Fibroblast of skin of abdomen (primary cell): ENCODE measurements at regions not wholly inside any gene's neighbourhood (a gene's known extent, or its start where the extent isn't known, plus 50 kb on each side); places are given as distances from the start of the nearest gene placed in this dataset.

Experiments used
- DNase-seq: peaks from one replicate; pipeline ENCODE4 v3.0.0-alpha.2; 2013

DNA sequence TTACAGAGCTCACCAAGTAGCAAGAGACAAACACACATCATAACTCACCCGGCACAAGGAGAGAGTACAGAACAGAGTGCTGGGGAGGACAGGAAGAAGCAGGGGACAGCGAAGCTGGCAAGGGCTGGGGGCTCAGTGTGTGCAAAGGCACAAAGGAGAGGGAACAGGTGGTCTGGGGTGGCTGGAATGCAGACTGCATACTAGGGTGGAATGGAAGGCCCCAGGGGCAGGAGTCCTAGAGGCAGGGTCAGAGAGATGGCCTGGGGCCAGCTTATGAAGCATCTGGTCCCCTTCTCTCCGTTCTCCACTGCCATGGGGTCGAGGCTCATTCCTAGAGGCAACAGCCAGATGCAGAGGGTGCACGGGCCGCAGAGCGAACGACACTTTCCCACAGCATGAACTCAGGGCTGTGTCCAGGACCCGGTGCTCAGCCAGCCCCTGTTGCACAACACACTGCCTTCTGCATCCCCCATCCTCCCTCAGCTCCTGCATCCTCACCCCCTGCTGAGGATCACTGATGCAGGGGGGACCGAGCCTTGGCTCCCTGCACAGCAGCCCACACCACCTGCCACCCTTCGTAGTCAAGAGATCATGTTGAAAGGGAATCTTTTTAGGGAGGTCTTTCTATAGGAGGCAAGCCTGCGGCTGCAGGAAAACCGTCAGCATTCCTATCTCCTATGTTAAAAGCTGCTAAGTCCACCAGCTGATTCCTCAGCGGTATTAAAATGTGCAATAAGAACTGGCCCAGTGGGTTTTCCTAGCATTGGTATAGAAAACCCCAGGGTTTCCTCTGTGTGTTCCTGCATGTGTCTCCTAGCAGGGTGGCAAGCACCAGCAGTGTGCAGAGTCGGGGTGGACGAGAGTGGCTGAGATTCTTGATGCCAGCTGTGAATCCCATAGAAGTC, 293.5 kb downstream of the UACA start:
- DNase-seq: no peak

DNA sequence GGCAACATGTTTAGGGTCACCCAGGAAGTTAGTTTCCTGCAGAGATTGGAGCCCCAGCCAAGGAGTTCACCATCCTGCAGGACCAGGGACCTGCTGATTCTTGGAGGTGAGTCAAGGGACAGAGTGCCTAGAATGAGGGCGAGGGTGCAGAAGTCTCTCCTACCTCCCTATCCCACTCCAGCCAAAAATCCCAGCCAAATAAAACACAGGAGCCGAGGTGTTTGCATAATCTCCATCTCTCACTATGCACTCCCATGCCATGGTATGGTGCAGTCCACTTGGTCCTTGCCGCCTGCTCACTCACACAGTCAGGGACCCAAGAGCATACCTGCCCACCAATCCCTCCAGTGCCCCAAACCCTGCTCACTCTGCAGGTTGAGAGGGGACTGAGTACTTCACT, 294.2 kb downstream of the UACA start:
- no peak for DNase-seq

GRCh38 chr15:70466895-70467529, 296.3 kb downstream of the UACA start:
- peak; percentile 67 for DNase-seq

GRCh38 chr15:70466305-70466704, 297.1 kb downstream of the UACA start:
- DNase-seq: no peak

GRCh38 chr15:70465812-70466211, 297.5 kb downstream of the UACA start:
- no peak for DNase-seq

DNA sequence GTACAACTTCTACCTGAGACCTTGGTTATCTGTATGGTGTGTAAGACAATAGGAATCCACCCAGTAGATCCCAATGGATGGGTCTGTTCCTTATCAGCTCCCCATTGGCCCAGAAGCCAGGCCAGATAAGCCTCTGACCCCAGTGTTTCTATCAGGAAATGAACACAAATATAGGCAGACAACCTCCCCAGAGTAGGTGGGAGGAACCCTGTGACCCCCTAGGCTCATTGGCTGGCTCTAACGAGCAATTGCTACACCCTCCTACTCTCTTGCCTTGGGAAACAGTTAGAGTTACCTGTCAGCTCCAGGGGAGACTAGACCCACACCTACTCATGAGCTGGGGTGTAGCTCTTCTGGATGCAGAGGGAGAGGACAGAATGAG, 299.9 kb downstream of the UACA start:
- no peak for DNase-seq

GRCh38 chr15:70461992-70462391, 301.4 kb downstream of the UACA start:
- DNase-seq: no peak

DNA sequence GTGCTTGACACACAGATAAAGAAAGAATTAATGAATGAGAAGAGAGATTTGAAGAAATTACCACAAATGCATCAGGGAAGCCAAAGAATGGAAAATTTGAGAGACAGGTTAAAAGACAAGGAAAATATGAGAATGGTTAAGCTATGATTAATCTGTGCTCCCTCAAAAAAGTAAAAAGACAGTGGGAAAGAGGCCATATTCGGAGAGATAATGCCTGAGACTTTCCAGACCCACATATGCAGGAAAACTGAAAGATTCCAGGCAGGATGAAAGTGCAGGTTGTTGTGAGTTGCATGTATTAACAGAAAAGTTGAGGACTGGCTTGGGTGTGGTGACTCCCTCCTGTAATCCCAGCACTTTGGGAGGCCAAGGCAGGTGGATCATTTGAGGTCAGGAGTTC, 302.3 kb downstream of the UACA start:
- no peak for DNase-seq

DNA sequence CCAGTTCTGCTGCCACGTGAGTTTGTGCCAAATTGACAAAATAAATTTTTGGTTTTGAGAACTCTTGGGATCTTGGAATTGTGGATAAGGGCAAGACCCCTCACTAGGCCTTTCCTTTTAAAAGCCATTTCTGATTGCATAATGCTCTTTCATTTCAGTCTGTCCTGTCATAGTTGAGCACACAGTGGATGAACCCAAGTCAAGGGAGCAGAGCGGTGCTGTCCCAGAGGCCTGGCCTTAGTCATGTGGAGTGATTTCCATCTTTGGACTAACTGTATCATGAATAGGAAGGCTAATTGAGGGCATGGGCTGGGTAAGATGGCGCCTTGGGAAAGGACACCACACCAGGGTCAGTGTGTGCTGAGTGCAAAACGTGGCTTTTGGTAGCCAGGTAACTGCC, 304.0 kb downstream of the UACA start:
- no peak for DNase-seq

- DNase-seq: no peak
These were observed 309.6 kb downstream of the UACA start for GRCh38 chr15:70453766-70454165.

DNA sequence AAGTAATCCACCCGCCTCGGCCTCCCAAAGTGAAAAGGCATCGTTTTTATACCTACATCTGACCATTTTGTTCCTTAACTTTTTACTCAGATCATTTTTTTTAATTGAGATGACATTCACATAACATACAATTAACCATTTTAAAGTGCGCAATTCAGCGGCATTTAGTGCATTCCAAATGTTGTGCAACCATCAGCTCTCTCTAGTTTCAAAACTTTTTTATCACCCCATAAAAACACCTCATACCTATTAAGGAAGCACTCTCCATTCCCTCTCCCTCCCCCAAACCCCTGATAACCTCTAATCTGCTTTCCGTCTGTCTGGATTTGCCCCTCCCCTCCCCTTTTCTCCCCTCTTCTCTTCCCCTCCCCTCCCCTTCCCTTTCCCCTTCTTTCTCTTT, 310.1 kb downstream of the UACA start:
- no peak for DNase-seq

DNA sequence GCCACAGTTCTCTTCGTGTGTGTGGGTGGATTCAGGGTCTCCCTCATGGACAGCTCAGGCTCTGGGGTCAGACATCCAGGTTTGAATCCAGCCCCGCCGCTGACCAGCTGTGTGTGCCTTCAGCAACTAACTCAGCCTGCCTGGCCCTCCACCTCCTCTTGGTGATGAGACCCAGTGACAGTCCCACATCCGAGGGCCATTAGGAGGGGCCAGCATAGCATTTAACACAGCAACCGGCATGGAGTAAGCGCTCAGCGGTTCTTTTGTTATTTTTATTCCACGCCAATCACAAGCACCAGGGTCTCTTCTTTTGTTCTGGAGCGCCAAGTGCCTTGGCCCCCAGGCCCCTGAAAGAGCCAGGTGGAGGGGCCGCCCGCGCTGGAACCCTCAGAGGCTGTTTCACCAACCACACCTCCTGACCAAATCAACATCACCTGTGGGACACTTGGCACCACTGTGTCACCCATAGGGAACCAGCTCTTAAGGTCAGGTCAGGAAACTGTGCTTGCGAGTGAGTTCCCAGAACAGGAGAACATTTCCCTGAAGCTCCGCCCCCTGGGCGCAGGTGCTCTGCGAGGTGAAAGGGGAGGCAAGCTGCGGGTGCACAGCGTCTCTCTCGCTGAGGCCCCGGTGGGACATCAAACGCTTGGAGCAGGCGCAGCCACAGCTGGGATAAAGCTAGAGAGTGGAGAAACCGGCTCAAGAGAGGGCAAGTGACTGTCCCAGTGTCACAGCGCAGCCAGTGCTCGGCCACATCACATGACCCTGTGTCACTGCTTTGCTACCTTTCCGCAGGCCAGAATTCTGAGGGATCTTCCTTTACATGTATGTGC, 311.3 kb downstream of the UACA start:
- DNase-seq: no peak

- DNase-seq: no peak
These were observed 313.3 kb downstream of the UACA start for GRCh38 chr15:70450142-70450443.

DNA sequence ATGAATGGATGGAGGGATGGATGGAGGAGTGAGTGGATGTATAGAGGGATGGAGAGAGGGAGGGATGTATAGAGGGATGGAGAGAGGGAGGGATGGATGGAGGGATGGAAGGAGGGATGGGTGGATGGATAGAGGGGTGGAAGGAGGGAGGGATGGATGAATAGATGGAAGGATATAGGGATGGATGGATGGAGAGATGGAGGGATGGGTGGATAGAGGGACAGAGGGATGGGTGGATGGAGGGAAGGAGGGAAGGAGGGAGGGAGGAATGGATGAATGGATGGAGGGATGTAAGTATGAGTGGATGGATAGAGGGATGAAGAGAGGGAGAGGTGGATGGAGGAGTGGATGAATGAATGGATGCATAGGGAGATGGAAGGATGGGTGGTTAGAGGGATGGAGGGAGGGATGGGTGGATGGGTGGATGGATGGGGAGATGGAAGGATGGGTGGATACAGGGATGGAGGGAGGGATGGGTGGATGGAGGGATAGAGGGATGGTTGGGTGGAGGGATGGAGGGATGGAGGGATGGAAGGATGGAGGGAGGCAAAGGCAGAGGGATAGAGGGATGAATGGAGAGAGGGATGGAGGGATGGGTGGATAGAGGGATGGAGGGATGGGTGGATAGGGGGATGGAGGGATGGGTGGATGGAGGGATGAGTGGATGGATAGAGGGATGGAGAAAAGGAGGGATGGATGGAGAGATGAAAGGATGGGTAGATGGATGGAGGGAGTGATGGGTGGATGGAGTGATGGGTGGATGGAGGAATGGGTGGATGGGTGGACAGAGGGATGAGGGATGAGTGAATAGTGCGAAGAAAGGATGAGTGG, 313.8 kb downstream of the UACA start:
- DNase-seq: no peak

GRCh38 chr15:70447928-70448698, 315.2 kb downstream of the UACA start:
- DNase-seq: no peak

GRCh38 chr15:70447521-70447920, 315.8 kb downstream of the UACA start:
- DNase-seq: no peak

GRCh38 chr15:70447081-70447480, 316.3 kb downstream of the UACA start:
- DNase-seq: no peak

GRCh38 chr15:70443486-70444273, 319.7 kb downstream of the UACA start:
- no peak for DNase-seq

GRCh38 chr15:70442616-70443321, 320.6 kb downstream of the UACA start:
- no peak for DNase-seq

DNA sequence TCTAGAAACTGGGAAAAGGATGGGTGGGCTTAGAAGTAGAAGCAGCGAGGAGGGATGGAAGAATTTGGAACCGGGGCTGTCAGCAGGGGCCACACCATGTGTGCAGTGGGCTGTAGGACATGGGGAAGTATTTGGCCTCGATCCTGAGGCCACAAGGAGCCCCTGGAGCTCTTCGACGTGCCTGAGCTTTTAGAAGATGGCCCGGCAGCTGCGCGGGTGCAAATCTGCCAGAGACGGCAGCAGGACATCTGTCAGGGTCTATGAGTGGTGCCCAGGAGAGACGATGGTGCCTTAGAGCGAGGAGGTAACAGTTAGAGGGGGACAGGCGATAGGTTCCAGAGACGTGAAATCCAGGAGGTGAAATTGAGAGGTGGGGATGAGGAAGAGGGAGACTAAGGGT, 321.1 kb downstream of the UACA start:
- DNase-seq: no peak
